Small intestine (tissue), 7 donors: ENCODE measurements at regions not wholly inside any gene's neighbourhood (a gene's known extent, or its start where the extent isn't known, plus 50 kb on each side); places are given as distances from the start of the nearest gene placed in this dataset.

Experiments
- DNase-seq, 2 donors: peaks; one replicate each; pipeline versions ENCODE4 v3.0.0 to v3.0.0-alpha.2; 2013
- FAIRE-seq: peaks from 2 replicates; lab custom pipeline; 2012; peaks lifted over from hg19 to GRCh38; lab: Jason Lieb, UNC
- H3K27ac ChIP-seq, 3 donors: one replicate each; pipeline ENCODE4 v1.5.1; 2013; ENCODE audit warnings: low read length in 2 of 3, mild to moderate bottlenecking in 2 of 3, control low read depth in 1 of 3, inconsistent platforms in 1 of 3, low read depth in 1 of 3, moderate library complexity in 1 of 3
- H3K27me3 ChIP-seq, 3 donors: one replicate each; pipeline ENCODE4 v1.6.1; 2013; ENCODE audit warnings: low read length in 3 of 3, inconsistent platforms in 1 of 3; ENCODE audit not compliant: control insufficient read depth in 3 of 3, insufficient read depth in 3 of 3
- H3K36me3 ChIP-seq, 3 donors: one replicate each; pipeline ENCODE4 v1.6.1; 2013; ENCODE audit warnings: low read length in 3 of 3, inconsistent platforms in 1 of 3, low read depth in 1 of 3, mild to moderate bottlenecking in 1 of 3, moderate library complexity in 1 of 3; ENCODE audit not compliant: control insufficient read depth in 3 of 3, insufficient read depth in 2 of 3
- H3K4me1 ChIP-seq, 3 donors: one replicate each; pipeline ENCODE4 v1.6.1; 2013; ENCODE audit warnings: low read length in 2 of 3, inconsistent platforms in 1 of 3, low read depth in 1 of 3, mild to moderate bottlenecking in 1 of 3, moderate library complexity in 1 of 3; ENCODE audit not compliant: control insufficient read depth in 3 of 3, insufficient read depth in 2 of 3
- H3K4me3 ChIP-seq, 3 donors: one replicate each; pipeline ENCODE4 v1.5.1; 2013; ENCODE audit warnings: low read length in 3 of 3, control low read depth in 1 of 3, inconsistent platforms in 1 of 3, low read depth in 1 of 3, mild to moderate bottlenecking in 1 of 3, moderate library complexity in 1 of 3
- H3K9me3 ChIP-seq, 2 donors: one replicate each; pipeline ENCODE4 v1.6.1; 2013; ENCODE audit warnings: low read depth in 1 of 2, low read length in 1 of 2; ENCODE audit not compliant: control insufficient read depth in 2 of 2, insufficient read depth in 1 of 2
- WGBS, 3 donors: extraction: QIAGEN DNeasy Blood & Tissue Kit; methylation state at CpG; one replicate each; pipeline ENCODE4 v1.1.7; 2013; 5-methylcytosine and 5-hydroxymethylcytosine counted together
- donor health status: healthy with polysubstance abuse.
- donor health status: control.
- donor health status: control.
- donor health status: Bipolar disorder and iron deficiency.
- donor health status: healthy.

DNA sequence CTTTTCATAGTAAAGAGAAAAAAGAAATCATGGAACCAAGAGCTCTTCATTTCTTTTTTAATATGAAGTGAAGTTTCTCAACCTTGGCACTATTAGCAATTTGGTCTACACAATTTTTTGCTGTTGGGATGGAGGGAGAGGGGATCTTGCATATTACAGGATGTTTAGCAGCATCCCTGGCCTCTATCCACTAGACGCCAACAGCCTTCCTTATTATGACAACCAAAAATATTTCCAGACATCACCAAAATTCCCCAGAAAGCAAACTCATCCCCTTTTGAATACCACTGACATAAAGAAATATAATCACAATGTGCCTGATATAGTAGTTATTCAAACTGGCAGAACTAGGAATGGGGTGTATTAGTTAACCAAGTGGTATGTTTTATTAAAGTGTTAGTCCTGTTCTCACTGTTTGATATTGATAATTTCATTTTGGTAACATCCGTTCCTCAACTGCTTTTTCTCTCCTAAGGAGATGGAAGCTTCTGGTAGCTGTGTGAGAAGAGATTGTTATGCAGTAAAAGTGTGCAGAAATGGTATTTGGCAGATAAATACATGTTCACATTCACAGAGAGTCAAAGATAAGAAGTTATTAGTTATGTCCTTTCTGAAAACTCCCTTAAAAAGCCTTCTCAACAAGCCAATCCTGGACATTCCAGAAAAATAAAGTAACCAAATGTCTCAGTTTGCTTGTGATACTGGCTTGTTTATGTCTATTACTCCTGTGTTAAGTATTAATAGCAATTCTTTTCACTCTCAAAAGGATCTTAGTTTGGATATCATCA is 699.9 kb downstream of the C12orf50 start:
- Histone ChIP-seq H3K4me1 (no peaks in the 10 kb centered on the region), H3K4me3 (no peak overlapping the region), H3K36me3 (no peaks in the 10 kb centered on the region), H3K9me3 (no peaks in the 10 kb centered on the region), H3K27ac (no peak overlapping the region), H3K27me3 (no peaks in the 10 kb centered on the region)
- 80 to 90% (median 85%) methylated on average over 2 of the region's 2 CpGs for WGBS, 3 donors
- FAIRE-seq = no peak
- DNase-seq = no peak

DNA sequence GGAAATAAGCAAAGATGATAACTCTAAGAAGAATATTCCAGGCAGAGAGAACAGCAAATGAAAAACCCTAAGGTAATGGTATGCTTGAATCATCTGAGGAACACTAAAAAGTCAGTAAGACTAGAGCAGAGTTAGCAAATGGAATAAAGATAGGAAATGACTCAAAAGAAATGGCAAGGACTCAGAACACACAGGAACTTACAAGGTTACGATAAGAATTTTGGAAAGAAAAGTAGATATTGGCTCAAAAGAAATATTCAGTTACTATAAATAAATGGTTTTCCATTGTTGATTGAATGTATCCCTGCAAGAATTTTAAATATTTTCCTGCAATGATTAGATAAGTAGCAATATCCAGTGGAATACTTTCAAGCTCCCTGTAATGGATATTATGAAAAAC is 705.8 kb downstream of the C12orf50 start:
- no peak overlapping the region for H3K27ac ChIP-seq
- no peaks in the 10 kb centered on the region for H3K4me1 ChIP-seq
- no peaks in the 10 kb centered on the region for H3K36me3 ChIP-seq
- FAIRE-seq = no peak
- WGBS, 3 donors = 59 to 88% (median 68%) methylated on average over 1 of the region's 1 CpG
- no peak overlapping the region for H3K4me3 ChIP-seq
- H3K9me3 ChIP-seq = no peaks in the 10 kb centered on the region
- no peaks in the 10 kb centered on the region for H3K27me3 ChIP-seq
- no peak for DNase-seq

DNA sequence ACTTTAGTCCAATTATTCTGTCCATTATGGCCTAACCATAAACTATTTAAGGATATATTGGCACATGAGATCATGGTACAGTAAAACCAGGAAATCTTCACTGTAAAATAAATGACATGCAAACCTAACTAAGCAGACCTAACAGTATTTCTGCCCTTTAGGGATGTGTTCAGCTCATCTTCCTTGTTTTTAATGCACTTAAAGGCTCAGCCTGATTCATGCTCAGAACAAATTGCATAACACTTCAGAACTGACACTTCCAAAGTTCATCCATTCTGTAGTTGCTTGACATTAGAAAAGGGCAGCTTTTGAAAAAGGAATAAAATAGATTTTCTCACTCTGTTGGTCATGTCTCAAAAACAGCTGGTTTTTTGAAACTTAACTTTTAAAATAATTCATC is 708.5 kb downstream of the C12orf50 start:
- Histone ChIP-seq H3K36me3 (no peaks in the 10 kb centered on the region), H3K4me1 (no peaks in the 10 kb centered on the region), H3K27me3 (no peaks in the 10 kb centered on the region), H3K9me3 (no peaks in the 10 kb centered on the region), H3K27ac (no peak overlapping the region), H3K4me3 (no peak overlapping the region)
- FAIRE-seq (no peak), DNase-seq (no peak)

DNA sequence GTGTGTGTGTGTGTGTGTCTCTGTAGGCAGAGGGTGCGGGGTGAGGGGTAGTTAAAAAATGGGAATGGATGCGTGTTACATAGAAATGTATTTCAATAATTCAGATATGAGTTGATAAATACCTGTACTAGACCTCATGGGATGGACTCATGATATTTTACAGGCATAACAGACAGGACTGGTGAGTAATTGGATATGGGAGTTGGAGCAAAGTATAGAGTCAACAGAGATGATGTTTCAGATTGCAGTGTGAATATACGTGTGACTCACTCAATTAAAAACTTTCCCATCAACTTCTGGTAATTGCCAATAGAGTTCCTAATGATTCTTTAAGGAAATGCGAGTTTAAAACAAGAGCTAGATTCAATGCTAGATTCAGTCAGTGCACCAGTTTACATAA is 711.9 kb downstream of the C12orf50 start:
- no peak overlapping the region for H3K27ac ChIP-seq
- no peaks in the 10 kb centered on the region for H3K36me3 ChIP-seq
- H3K9me3 ChIP-seq = no peaks in the 10 kb centered on the region
- no peaks in the 10 kb centered on the region for H3K27me3 ChIP-seq
- DNase-seq = no peak
- WGBS, 3 donors = 82 to 85% (median 82%) methylated on average over 4 of the region's 4 CpGs
- no peaks in the 10 kb centered on the region for H3K4me1 ChIP-seq
- no peak for FAIRE-seq
- no peak overlapping the region for H3K4me3 ChIP-seq

DNA sequence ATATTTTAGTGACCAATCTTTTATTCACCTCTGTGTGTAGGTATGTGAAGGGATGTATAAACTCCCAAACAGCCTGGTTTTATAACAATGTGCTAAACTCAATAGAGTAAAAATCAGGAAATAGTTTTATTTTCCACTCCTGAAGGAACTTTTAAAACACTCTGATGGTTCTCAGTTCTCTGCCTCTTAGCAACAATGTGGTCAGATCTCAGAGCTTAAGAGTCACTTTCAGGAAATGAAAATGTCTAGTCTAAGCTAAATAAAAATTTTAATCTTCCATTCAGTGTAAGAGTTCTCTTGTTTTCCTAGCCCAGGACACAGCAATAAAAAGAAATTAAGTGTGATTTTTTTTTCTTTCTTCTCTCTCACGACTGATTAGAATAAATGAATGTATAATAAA is 718.0 kb downstream of the C12orf50 start:
- Histone ChIP-seq H3K27me3 (no peaks in the 10 kb centered on the region), H3K9me3 (no peaks in the 10 kb centered on the region), H3K4me1 (no peaks in the 10 kb centered on the region), H3K27ac (no peak overlapping the region), H3K36me3 (no peaks in the 10 kb centered on the region), H3K4me3 (no peak overlapping the region)
- FAIRE-seq = no peak
- 24 to 50% (median 35%) methylated on average over 1 of the region's 1 CpG for WGBS, 3 donors
- no peak for DNase-seq

DNA sequence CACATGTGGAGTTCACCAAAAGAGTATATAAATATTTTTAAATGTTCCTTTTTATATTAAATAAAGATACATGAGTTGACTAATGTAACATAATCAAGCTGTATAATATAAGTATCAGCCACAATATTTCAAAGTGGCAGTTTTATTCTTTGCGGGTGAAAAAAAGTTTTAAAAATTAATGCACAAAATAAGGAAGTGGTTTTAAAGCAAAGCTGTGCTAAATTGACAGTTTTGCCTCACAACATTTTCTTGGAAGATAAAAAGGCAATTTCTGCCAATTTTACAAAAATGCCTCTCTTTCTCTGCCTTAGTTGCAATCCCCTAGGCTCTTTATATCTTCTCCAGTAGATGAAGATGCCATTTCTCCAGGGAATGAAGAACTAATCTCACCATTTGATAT is 719.1 kb downstream of the C12orf50 start:
- no peaks in the 10 kb centered on the region for H3K4me1 ChIP-seq
- H3K4me3 ChIP-seq = no peak overlapping the region
- DNase-seq (no peak), FAIRE-seq (no peak)
- 68 to 85% (median 70%) methylated on average over 1 of the region's 1 CpG for WGBS, 3 donors
- no peak overlapping the region for H3K27ac ChIP-seq
- no peaks in the 10 kb centered on the region for H3K9me3 ChIP-seq
- no peaks in the 10 kb centered on the region for H3K36me3 ChIP-seq
- H3K27me3 ChIP-seq = no peaks in the 10 kb centered on the region

DNA sequence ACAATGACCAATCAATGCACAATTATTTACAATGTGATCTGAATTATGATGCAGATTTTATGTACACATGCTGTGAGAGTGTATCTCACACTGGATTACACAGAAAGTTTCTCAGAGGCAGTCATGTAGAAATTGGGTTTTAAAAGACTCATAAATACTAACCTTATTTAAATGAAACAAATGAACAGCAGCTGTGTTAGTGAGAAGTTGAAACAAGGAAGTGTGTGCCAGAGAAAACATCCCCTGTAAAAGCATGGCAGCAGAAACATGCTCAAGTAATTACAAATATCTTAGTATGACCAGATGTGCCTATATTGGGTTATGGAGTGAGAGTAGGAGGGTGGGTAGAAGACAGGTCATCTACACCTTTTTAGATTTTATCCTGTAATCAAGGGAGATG is 723.7 kb downstream of the C12orf50 start:
- Histone ChIP-seq H3K27me3 (no peaks in the 10 kb centered on the region), H3K4me3 (no peak overlapping the region), H3K27ac (no peak overlapping the region), H3K9me3 (no peaks in the 10 kb centered on the region), H3K36me3 (no peaks in the 10 kb centered on the region), H3K4me1 (no peaks in the 10 kb centered on the region)
- FAIRE-seq = no peak
- DNase-seq = no peak

DNA sequence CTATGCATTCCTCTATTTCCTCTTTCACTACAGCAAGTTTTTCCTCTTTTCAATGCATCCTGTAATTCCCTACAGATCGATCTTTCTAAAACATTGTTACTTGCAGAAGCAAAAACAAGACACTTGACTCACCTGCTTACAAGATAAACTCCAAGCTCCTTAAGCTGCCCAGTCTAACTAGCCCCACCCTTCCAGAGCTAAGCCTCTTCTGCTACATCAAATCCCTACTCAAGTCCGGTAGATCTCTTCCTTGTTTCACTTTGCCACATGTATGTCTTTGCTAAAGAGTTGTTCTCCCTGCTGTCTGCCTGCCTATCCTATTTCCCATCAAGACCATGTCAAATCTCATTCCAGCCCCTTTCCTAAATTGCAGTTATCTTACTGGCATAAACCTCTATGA is 724.8 kb downstream of the C12orf50 start:
- peak in 1 of 2 donors; percentile 7 for DNase-seq
- FAIRE-seq = no peak
- 43 to 62% (median 54%) methylated on average over 2 of the region's 2 CpGs for WGBS, 3 donors
- Histone ChIP-seq H3K27ac (no peak overlapping the region), H3K9me3 (no peaks in the 10 kb centered on the region), H3K36me3 (no peaks in the 10 kb centered on the region), H3K27me3 (no peaks in the 10 kb centered on the region), H3K4me1 (no peaks in the 10 kb centered on the region), H3K4me3 (no peak overlapping the region)

DNA sequence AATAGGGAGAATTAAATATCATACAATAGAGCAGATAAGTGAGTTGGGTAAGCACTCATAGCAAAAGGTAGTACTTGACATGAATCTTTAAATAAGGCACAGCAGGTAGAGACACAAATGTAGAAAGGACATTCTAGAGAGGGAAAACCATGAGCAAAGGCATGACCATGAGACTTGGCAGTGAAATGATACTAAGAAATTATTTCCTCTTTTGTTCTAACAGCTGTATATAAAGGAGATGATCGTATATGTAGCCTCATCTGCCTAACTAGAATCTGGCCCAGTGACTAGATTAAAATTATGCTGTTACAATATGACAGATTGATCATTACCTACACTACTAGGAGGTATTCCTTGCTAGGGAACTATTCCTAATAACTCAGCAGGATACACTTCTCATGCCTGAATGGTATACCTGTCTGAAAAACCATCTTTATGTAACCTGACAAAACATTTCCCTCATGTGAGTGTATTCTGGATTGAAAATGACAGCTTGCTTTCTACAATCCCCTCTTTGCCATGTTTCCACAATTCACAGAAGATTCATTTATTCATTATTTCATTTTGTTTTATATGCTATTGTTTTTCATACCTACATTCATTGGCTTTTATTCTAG is 725.7 kb downstream of the C12orf50 start:
- H3K36me3 ChIP-seq = no peaks in the 10 kb centered on the region
- 42 to 94% (median 62%) methylated on average over 1 of the region's 1 CpG for WGBS, 3 donors
- no peaks in the 10 kb centered on the region for H3K9me3 ChIP-seq
- DNase-seq (no peak), FAIRE-seq (no peak)
- H3K27me3 ChIP-seq = no peaks in the 10 kb centered on the region
- no peaks in the 10 kb centered on the region for H3K4me1 ChIP-seq
- no peak overlapping the region for H3K27ac ChIP-seq
- no peak overlapping the region for H3K4me3 ChIP-seq
